Activated CD4-positive, alpha-beta T cell treated with anti-CD3 and anti-CD28 coated beads, Interleukin-10, Interleukin-2, amounts not matched to agents 100 ng/mL and 50 ng/mL, durations not matched to agents 16 hours and 8 hours (primary cell): ENCODE measurements at regions not wholly inside any gene's neighbourhood (a gene's known extent, or its start where the extent isn't known, plus 50 kb on each side); places are given as distances from the start of the nearest gene placed in this dataset.
"Not testable (repeated sequence)": the region's sequence is repeated elsewhere in the genome, so short reads cannot be mapped to it uniquely, and the experiment has no call there.

Experiments
- DNase-seq: peaks from one replicate; pipeline ENCODE4 v3.0.0-alpha.2; 2020

DNA sequence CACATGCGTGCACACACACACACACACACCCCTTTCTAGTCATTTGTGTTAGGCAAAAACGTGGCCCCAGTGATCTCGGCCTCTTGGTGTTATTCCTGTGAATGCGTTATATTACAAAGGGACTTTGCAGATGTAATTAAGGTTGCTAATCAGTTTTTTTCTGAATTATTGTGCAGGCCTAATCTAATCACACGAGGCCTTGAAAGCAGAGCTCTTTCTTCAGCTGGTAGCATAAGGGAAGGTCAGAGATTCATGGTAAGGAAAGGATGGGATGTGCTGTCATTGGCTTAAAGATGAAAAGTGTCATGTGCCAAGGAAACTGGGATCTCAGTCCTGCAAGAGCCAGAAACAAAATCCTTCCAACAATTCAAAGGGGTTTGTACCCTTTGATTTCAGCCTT, 113.4 kb upstream of the ELAC2 start:
- no peak for DNase-seq

DNA sequence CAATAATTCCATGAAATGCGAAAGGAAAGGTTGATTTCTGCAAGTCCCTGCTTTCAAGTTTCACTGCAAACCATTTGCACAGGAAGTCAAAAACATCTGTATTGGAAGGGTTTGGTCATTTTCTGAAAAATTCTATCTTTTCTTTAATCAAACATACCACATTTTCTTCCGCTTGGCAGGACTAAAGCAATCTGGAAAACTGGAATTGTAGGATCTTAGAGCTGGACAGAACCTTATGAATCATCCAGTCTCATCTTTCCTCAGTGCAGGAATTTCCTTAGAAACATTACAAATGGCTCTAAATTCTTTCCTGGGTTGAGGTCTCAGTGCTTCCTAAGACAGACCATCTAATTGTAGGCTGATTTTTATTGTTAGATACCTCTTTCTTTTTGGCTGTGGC, 111.5 kb upstream of the ELAC2 start:
- DNase-seq, result no peak

DNA sequence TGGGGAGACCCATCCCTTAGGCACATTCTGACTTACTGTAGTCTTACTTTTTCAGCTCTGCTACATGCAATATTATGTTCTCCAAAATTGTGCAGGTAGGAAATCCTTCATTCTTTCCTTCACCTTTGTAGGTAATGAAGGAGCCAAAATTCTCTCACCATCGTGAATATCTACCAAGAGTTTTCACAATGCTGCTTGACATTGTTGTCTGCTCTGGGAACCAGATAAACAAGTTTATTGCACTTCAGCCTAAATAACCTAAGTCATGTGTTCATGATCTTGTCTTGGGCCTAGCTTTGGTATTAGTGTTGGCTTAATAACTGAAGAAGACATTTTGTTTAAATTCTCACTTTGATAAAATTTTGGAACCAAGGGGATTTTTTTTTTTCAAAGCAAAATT, 110.8 kb upstream of the ELAC2 start:
- DNase-seq, result no peak

DNA sequence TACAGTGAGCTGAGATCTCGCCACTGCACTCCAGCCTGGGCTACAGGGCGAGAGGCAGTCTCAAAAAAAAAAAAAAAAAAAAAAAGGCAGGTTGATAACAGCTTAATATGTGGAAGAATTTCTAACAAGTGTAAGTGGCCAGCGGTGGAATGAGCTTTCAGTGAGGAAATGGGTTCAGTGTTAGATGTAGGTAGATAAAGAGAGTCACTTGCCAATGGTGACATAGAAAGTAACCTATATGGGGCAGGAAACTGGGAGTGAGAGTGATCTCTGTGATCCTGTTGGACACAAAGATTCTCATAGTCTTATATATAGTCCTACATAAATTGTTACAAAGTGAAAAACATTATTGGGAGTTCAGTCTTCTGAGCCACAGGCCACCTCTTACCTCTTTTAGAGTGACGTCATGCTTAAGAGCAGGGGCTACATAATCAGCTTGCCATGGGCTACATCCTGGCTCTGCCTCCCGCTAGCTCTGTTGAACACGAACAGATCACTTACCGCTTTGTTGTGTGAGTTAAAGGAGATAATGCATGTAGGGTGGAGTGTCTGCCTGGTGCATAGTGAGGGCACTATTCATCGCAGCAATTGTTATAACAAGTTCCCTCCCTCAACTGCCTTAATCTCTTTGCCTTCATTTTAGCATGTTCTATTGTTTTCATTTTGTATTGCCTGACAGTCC, 110.2 kb upstream of the ELAC2 start:
- DNase-seq, result no peak

DNA sequence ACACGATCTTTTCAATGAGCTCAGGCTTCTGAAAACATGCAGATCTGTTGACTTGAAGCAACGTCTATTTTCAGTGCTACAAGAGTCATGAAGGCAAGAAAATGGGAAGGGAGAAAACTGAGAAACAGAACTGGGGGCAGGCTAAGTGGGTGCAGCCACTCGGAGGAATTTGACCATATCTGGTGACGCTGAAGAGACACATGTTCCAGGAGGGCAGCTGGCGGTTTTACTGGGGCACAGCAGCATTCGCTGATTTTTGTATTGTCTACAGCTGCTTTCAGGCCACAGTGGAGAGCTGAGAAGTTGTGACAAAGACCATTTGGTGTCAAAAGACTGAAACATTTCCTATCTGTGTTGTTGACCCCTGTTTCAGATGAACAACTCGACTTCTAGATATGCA, 103.0 kb upstream of the ELAC2 start:
- no peak for DNase-seq

DNA sequence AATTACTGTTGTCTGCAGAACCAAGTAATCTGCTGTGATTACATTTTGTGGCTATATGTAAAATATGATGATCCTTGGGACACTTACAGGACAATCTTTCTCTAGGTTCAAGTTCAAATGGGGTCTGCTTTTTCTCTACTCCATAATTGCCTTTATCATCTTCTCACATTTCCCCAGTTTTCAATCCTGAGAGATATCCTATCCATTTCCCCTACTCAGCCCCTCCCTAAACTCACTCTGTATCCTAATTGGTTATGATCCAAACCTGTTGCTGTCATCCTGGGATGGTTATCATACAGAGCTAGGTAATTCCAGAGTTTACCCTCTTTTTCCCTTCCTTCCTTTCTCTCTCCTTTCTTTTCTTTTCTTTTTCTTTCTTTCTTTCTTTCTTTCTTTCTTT, 100.5 kb upstream of the ELAC2 start:
- DNase-seq, result no peak

DNA sequence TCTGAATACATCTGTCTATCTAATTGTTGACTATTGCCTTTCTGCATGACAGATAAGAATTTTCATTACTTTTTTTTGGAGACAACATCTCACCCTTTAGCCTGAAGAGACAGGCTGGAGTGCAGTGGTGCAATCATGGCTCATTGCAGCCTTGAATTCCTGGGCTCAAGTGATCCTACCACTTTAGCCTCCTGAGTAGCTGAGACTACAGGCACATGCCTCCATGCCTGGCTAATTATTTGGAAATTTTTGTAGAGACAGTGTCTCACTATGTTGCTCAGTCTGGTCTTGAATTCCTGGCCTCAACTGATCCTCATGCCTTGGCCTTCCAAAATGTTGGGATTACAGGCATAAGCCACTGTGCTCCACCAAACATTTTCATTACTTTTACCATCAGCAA, 99.8 kb upstream of the ELAC2 start:
- DNase-seq, result no peak

DNA sequence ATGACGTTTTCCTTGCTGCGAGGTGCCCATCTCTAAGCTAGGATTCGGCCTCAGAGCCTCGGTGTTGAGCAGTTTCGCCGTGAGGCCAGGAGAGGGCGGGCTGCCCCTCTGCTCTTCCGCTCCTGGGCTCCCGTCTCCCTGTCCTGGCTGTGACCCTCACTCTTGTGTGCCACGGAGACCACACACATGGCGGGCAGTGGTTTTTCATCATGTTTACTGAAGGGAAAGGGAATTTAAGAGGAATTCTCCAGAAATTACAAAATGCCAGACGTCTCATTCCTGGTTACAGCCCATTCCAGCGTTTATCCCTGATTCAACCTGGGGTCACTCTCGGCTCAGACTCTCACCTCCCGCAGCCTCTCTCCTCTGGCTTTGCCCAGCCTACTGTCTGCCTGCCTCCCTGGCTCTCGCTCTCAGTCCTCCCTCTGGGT, 96.8 kb upstream of the ELAC2 start:
- peak; percentile 22 for DNase-seq

DNA sequence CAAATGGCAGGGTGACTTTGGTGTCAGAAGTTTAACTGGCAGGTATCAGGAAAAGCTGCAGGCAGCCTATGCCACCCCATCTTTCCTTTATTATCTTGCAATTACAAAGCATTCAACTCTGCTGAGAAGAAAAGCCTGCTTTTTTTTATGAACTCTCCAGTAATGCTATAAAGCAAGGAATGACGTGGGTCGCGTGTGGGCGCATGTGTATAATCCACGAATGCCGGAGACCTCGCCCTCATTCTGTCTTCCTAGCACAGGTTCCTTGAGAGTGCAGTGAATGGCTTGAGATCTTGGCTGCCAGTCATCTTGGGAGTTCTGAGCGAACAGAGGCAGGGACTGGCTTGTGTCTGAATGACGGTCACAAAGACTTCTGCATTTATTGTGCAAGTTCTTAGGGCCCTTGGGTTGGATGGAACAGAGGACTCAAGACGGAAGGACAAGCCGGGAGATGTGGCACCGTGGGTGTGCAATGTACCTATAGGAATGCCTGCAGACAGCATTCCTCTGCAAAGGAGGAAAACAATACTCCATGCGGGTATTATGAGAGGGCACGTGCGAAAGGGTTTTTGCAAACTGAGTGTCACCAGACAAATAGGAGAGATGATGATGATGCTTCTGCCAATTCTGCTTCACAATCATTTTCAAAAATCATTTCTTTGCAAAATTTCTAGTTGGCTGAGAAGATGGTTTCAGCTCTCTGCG, 96.1 kb upstream of the ELAC2 start:
- DNase-seq, result no peak

DNA sequence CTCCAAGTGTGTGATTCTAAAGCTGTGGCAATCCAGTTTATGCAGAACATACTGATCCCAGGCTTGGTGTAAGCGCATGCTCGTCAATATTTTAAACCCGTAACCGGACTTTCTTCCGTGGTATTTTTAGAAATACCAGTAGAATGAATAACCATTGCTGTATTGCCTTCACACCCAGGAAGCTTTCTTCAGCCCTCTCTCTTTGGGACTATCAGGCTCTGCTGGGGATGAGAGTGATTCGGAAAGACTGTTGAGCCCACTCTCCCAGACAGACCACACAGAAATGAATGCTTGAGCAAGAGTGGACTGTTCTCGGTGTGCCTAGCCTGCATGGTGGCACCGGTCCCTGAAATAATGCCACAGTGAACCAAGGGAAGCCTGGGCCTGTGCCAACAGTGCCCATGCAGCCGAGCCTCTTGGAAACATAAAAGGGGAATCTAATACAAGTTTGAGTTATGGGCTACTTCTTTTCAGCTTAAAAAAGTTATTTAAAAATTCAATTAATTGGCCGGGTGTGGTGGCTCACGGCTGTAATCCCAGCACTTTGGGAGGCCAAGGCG, 89.9 kb upstream of the ELAC2 start:
- DNase-seq, result no peak

DNA sequence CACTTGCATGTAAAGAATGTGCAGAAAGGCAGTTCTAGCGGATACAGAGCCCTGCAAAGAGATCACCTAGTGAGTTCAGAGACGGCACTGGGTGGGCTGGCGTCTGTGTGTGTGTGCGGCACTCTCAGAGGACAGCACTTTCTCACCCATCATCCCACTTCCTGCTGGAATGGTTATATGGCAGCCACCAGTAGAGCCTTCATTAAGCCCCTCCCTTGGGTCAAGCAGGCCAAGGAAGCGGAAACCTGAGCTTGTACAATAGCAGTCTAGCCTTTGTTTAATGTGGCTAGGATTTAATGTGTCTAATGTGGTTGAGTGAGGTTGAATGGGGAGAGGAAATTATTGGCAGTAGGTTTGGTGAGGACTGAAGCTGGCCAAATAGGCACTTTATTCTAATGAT, 88.3 kb upstream of the ELAC2 start:
- no peak for DNase-seq

DNA sequence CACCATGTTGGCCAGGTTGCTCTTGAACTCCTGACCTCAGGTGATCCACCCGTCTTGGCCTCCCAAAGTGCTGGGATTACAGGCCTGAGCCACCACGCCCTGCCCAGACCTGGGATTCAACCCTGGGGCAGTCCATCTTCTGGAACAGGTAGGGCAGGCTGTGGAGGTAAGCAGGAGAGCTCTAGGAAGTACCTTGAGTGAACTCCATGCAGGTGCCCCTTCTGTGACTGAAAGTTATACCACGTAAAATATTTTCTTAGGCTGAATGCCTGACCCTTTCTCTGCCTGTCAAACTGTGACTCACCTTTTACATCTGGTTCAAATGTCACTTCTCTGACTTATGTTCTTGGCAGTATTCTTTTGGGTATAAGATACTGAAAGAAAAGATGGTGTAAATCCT, 86.7 kb upstream of the ELAC2 start:
- DNase-seq, result no peak

DNA sequence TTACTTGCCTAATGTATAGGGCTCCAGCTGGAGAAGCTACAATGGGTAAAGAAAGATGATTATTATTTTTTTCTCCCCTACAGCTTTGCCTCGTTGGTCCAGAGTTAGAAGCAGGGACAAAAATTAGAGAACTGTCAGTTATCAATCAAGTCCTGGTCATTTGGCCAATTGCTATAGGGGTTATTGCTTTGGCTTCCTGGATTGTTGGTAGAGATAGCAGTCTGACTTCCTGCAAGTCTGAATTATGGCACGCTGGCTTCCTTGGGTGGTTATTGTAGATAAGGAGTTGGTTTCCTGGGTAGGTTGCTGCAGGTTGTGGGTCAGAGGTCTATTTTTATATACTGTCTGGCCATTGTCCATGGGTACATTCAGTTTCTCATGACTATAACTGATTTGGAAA, 84.7 kb upstream of the ELAC2 start:
- DNase-seq, result no peak

DNA sequence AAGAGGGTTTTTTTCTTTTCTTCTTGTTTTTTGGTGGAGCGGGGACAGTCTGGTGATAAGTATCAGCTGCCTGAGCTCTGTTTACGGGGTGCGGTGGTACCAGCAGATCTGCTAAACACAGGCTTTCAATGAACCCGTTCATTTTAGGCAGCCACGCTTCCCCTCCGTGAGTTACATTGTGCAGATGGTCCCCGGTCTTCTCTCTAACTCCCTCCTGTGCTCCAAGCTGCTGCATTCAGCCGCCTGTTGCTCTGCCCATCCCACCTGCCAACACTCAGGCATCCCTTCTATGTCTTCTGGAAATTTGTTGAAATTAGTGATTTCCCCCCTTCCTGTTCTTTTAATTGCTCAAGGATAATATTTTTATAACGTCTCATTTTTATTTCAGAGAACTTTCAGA, 82.1 kb upstream of the ELAC2 start:
- no peak for DNase-seq

DNA sequence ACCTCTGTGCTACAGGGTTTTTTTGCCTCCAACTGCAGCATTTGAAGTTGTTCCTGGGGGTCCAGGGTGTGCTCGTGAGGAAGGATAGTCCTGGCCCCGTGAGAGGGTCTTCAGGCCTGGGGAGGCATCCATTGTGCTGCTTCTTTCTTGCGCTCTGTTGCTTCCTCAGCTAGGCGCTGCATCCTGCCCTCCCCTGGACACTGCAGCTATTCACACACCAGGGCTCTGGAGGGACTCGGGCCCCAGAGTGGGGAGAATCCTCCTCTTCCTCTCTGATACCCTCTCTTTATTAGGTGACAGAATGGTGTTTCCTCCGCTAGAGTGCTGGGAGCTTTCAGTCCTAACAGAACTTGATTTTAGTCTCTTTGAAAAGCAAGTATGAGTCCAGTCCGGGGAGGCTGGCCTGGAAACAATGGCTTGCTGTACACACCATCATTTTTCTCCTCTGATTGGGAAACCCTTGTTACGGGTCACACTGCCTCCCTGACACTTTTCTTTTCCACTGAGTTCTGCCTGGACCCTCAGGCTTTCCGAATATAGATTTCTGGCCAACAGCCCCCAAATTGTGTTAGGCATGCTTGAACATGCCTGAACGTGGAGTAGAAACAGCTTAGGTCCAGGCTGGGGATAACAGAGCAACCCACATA, 81.4 kb upstream of the ELAC2 start:
- DNase-seq, result no peak

DNA sequence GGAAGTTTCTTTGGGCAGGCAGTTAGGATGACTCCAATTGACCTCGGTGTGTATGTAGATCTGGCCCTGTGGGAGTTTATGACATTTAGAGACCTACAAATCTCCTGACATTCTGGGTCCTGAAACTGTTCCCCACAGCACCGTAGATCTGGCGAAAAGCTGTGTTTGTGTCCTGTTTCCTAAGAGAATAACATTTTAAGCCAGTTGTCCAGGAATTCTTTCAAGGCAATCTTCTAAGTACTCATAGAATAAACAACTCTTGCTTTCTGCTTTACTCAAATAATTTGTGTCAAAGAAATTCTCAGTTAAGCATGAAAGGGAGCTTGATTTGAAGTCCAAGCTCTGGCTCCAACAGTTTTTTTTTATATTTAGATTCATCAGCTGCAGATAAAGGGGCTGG, 78.5 kb upstream of the ELAC2 start:
- no peak for DNase-seq

DNA sequence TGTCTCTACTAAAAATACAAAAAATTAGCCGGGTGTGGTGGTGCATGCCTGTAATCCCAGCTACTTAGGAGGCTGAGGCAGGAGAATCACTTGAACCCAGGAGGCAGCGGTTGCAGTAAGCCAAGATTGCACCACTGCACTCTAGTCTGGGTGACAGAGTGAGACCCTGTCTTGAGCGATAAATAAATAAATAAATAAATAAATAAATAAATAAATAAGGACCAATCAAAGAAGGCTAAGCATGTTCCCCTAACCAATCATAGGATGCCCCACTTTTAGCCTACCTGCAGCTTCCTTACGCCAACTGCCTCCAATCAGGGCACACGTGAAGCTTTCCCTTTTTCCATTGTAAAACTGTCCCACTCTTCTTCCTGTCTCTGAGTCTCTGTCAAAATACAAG, 74.2 kb upstream of the ELAC2 start:
- DNase-seq, result not testable (repeated sequence)

DNA sequence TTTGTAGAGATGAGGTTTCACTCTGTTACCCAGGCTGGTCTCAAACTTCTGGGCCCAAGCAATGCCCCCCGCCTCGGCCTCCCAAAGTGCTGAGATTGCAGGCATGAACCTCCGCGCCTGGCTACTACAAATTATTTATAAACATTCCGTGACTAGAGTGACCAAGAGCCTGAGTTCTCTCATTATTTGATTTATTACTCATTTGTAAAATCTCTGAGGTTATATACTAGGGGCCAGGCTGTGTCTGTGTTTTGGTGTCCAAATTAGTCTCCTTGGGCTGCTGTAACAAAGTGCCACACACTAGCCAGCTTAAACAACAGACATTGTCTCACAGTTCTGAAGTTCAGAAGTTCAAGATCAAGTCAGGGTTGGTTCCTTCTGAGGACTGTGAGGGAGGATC, 70.8 kb upstream of the ELAC2 start:
- DNase-seq, result no peak

DNA sequence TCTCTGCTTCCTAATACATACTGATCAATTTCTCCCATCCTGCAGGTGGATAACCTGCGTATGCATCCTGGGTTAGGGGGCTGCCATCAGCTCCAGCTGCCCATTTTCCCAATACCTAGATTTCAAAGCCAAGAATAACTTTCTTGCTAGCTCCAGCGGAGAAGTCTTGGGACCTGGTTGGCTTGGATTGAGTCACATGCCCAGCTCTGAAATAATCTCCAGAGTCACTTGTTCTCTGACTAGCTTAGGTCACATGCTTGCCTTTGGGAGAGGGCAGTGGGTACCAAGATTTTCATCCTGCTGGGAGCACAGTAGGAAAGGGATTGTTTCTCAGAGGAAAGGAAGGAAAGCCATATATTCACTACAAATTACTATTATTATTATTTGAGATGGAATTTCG, 70.0 kb upstream of the ELAC2 start:
- DNase-seq, result no peak

DNA sequence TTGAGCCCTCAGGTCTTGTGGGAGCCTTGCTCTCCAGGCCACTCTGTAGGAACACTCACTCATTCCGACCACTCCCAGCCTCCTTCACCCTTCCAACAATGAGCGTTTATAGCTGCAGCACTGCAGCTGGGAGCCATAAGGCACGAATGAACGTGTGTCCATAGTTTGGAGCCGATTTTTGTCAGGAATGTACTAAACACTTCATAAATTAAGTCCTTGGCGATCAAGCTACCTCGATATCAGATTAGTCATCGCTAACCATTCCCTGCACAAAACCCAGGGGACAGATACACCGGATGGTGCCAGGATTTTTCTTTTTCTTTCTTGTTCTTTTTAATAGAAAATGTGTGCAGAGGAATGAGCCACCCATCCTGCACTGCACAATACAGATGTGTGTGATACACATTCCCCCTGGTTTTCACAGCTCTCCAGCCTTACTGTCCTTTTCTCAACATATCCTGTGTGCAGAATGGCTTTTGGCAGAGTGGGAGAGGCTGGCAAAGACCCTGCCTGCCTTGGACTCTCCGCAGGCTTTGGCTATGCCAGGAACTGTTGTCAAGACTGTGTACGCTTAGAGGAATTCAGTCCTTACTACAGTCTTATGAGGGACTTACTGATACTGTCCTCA, 68.4 kb upstream of the ELAC2 start:
- no peak for DNase-seq

DNA sequence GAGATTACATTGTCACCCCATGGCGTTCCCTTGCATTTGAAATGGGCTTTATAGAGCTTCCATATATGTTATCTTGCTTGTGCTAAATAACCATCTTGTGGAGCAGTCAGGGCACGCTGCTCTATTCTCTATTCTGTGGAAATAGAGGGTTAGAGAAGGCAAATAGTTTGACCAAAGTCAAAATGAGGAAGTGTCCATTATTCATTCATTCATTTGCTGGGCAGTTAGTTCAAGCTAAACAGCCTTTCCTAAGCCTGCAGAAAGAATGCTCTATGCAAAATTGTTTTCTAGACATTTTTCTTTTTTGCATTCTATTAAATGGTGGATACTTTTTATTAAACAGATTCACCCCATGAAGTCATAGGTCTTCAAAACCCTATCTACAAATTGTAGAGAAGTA, 67.8 kb upstream of the ELAC2 start:
- no peak for DNase-seq

DNA sequence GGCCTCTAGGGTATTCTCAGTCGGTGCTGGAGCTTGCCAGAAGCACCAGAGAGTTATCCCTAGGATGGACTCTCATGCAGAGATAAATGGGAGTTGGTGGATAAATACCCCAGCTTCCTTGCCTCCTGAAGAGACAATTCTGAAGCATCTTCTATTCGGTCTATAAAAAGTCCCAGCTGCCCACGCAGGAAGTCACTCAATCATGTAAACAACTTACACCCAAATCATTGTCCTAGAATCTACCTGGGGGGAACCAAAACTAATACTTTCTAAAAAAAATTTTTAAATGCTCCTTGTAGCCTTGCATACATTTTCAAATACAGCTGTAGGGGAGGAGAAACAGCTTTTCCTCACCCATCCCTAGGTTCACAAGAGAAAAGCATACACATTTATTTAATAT, 66.6 kb upstream of the ELAC2 start:
- DNase-seq, result no peak

DNA sequence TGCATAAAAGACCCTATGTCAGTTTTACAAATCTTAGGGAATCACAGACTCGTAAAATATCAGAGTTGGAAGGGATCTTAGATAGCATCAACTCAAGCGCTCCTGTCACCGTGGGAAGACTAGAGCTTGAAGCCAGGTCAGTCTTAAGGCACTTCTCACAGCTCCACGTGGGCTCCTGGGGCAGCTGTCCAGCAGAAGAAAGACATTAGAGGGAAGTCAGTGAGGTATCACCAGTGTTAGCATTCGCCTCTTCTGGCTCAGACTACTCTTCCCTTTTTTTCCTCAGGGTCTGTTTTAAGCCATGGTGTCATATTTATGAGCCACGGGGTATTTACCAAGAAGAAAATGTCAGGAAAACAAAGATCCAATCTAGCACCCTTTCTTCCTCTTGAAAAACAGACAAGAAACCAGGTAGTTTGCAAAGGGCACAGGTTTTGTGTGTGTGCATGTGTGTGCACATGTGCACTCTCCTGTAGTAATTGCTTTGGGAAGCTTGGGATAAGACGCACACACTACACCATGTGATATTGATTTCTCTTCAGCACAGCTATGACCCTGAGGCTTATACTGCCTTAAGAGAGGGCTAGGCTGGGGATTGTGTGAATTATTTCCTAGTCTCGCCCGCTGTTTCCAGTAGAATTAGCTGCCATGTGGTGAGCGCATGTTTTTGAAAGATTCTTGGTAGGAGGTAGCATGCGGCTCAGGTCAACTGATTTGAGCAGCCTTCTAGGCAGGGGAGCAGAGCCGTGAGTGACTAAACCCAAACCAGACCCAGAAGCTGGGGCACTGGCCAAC, 61.0 kb upstream of the ELAC2 start:
- no peak for DNase-seq
